Adrenal gland (tissue), 5 donors: ENCODE measurements at regions not wholly inside any gene's neighbourhood (a gene's known extent, or its start where the extent isn't known, plus 50 kb on each side); places are given as distances from the start of the nearest gene placed in this dataset.

Experiments
- POLR2A ChIP-seq, 2 donors: fragments of 450-650 bp; IDR thresholded peaks; one replicate each; pipeline ENCODE4 v1.6.1; 2017; ENCODE audit warnings: antibody characterized with exemption in 2 of 2, mild to moderate bottlenecking in 2 of 2, moderate library complexity in 1 of 2
- TF ChIP-seq, protein P1 (sequence below), 6 experiments: fragments of 450-650 bp in 4 of 6; fragments of 200-600 bp in 2 of 6; sonication (generic) in 1 of 6; IDR thresholded peaks; 1 replicate in 5 of 6; 2 replicates in 1 of 6; pipeline versions ENCODE4 v1.5.1 to v1.8.0; 2016 to 2021; ENCODE audit warnings: antibody characterized with exemption in 6 of 6, mild to moderate bottlenecking in 2 of 6, moderate library complexity in 1 of 6
- donor health status: DM: no; HTN: no; CAD: no.

DNA sequence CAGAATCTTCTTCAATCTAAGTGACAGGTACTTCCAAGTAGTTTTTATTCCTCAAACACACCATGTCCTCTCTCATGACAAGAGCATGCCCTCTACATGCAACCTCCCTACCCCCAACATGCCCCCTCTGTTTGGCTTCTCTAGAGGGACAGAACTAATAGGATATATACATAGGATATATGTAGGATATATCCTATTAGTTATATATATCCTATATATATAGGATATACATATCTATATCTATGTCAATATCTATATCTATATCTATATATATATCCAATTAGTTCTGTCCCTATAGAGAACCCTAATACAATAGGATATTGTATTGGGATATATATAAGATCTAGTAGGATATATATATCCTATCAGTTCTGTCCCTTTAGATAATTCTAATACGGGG is 701.9 kb upstream of the MIR17HG start:
- TF ChIP-seq, protein P1, sequence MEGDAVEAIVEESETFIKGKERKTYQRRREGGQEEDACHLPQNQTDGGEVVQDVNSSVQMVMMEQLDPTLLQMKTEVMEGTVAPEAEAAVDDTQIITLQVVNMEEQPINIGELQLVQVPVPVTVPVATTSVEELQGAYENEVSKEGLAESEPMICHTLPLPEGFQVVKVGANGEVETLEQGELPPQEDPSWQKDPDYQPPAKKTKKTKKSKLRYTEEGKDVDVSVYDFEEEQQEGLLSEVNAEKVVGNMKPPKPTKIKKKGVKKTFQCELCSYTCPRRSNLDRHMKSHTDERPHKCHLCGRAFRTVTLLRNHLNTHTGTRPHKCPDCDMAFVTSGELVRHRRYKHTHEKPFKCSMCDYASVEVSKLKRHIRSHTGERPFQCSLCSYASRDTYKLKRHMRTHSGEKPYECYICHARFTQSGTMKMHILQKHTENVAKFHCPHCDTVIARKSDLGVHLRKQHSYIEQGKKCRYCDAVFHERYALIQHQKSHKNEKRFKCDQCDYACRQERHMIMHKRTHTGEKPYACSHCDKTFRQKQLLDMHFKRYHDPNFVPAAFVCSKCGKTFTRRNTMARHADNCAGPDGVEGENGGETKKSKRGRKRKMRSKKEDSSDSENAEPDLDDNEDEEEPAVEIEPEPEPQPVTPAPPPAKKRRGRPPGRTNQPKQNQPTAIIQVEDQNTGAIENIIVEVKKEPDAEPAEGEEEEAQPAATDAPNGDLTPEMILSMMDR (IDR thresholded peaks at IDR 0.05) = no peak
- no peak for TF ChIP-seq POLR2A (IDR thresholded peaks at IDR 0.05)
